ENCODE measurements at regions not wholly inside any gene's neighbourhood (a gene's known extent, or its start where the extent isn't known, plus 50 kb on each side); places are given as distances from the start of the nearest gene placed in this dataset.

GRCh38 chr1:56139836-56140235 lies 439.5 kb downstream of the PLPP3 start:
- no peak for DNase-seq (ENCODE audit: low spot score)
- ChIA-PET CTCF (no interaction called here), POLR2A (ENCODE audit: low non-redundant PET) (no interaction called here)
- no peak overlapping the region for H3K27ac ChIP-seq
- TF ChIP-seq CTCF (conservative IDR thresholded peaks at IDR 0.05; ENCODE audit: low read depth), result no peak

GRCh38 chr1:56137521-56138505 lies 441.6 kb downstream of the PLPP3 start:
- CTCF ChIA-PET, result interaction anchor here (0.6 kb wide), 1 partner anchor 555 kb away, joined by 3 read pairs; no protein-coding TSS in a partner anchor
- TF ChIP-seq CTCF (conservative IDR thresholded peaks at IDR 0.05; ENCODE audit: low read depth), result no peak
- no peak overlapping the region for H3K27ac ChIP-seq
- POLR2A ChIA-PET (ENCODE audit: low non-redundant PET), result no interaction called here
- no peak for DNase-seq (ENCODE audit: low spot score)

GRCh38 chr1:56137090-56137489 lies 442.3 kb downstream of the PLPP3 start:
- ChIA-PET POLR2A (ENCODE audit: low non-redundant PET) (no interaction called here), CTCF (no interaction called here)
- H3K27ac ChIP-seq, result no peak overlapping the region
- no peak for DNase-seq (ENCODE audit: low spot score)
- no peak for TF ChIP-seq CTCF (conservative IDR thresholded peaks at IDR 0.05; ENCODE audit: low read depth)

DNA sequence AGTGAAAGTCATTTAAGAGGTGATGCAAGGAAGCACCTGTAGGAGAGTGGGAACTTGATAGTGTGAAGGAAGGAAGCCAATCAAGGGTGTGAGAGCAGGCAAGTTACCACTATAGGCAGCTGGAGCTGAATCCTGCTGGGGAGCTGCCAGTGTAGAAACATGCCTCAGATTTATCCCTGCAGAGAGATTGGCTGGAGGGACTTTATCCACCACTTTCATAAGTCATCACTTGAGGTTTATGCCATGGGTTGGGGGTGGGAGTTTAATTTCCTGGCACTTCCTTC lies 443.6 kb downstream of the PLPP3 start:
- DNase-seq (ENCODE audit: low spot score), result no peak
- ChIA-PET POLR2A (ENCODE audit: low non-redundant PET) (no interaction called here), CTCF (no interaction called here)
- no peak overlapping the region for H3K27ac ChIP-seq
- TF ChIP-seq CTCF (conservative IDR thresholded peaks at IDR 0.05; ENCODE audit: low read depth), result no peak

- no peak overlapping the region for H3K27ac ChIP-seq
- ChIA-PET CTCF (interaction anchor here (0.6 to 0.7 kb wide), 2 partner anchors 22 to 155 kb away, joined by 3 to 5 read pairs; no protein-coding TSS in a partner anchor), POLR2A (ENCODE audit: low non-redundant PET) (no interaction called here)
- TF ChIP-seq CTCF (conservative IDR thresholded peaks at IDR 0.05; ENCODE audit: low read depth), result no peak
- no peak for DNase-seq (ENCODE audit: low spot score)
Measured at GRCh38 chr1:56135069-56135863, 444.1 kb downstream of the PLPP3 start.

Data from RWPE1 (cell line).